H9 (cell line): ENCODE measurements at regions not wholly inside any gene's neighbourhood (a gene's known extent, or its start where the extent isn't known, plus 50 kb on each side); places are given as distances from the start of the nearest gene placed in this dataset.

Experiments used
- DNase-seq: peaks from one replicate; pipeline ENCODE4 v3.0.0-alpha.2; 2017
- H2AFZ ChIP-seq: one replicate; pipeline ENCODE4 v1.6.1; 2013; ENCODE audit warnings: mild to moderate bottlenecking, low read length, control low read depth, moderate library complexity
- H2AK5ac ChIP-seq: 2 replicates; pipeline ENCODE4 v1.6.1; 2013; ENCODE audit warnings: low read length, control low read depth, mixed read lengths; ENCODE audit not compliant: insufficient read length
- H2BK120ac ChIP-seq: one replicate; pipeline ENCODE4 v1.6.1; 2013; ENCODE audit warnings: low read depth, mild to moderate bottlenecking, low read length, control low read depth, inconsistent platforms; ENCODE audit not compliant: poor library complexity, severe bottlenecking
- H2BK12ac ChIP-seq: 2 replicates; pipeline ENCODE4 v1.6.1; 2013; ENCODE audit warnings: low read length, control low read depth, mixed read lengths, low read depth; ENCODE audit not compliant: insufficient read length
- H2BK15ac ChIP-seq: 2 replicates; pipeline ENCODE4 v1.6.1; 2013; ENCODE audit warnings: low read depth, low read length, control low read depth
- H2BK20ac ChIP-seq: one replicate; pipeline ENCODE4 v1.6.1; 2013; ENCODE audit warnings: low read depth, mild to moderate bottlenecking, low read length, control low read depth, inconsistent platforms; ENCODE audit not compliant: poor library complexity, severe bottlenecking
- H2BK5ac ChIP-seq: 2 replicates; pipeline ENCODE4 v1.6.1; 2013; ENCODE audit warnings: low read length, control low read depth, mixed read lengths; ENCODE audit not compliant: insufficient read length
- H3K14ac ChIP-seq: 2 replicates; pipeline ENCODE4 v1.6.1; 2013; ENCODE audit warnings: low read length, control low read depth; ENCODE audit not compliant: insufficient read depth
- H3K18ac ChIP-seq: 2 replicates; pipeline ENCODE4 v1.6.1; 2013; ENCODE audit warnings: low read depth, mild to moderate bottlenecking, mixed read lengths, low read length, control low read depth; ENCODE audit not compliant: insufficient read length
- H3K23ac ChIP-seq: 2 replicates; pipeline ENCODE4 v1.6.1; 2013; ENCODE audit warnings: low read length, control low read depth, mixed read lengths, low read depth; ENCODE audit not compliant: insufficient read length
- H3K23me2 ChIP-seq: 2 replicates; pipeline ENCODE4 v1.6.1; 2013; ENCODE audit warnings: low read depth, mild to moderate bottlenecking, mixed read lengths, low read length, control low read depth; ENCODE audit not compliant: insufficient read length, poor library complexity, severe bottlenecking
- H3K27ac ChIP-seq: 2 replicates; pipeline ENCODE4 v1.5.1; 2013; ENCODE audit warnings: low read length, control low read depth, mixed read lengths, low read depth; ENCODE audit not compliant: insufficient read length
- H3K27me3 ChIP-seq: 2 replicates; pipeline ENCODE4 v1.6.1; 2013; ENCODE audit warnings: low read length, control low read depth, inconsistent platforms; ENCODE audit not compliant: insufficient read depth
- H3K4ac ChIP-seq: 2 replicates; pipeline ENCODE4 v1.6.1; 2013; ENCODE audit warnings: low read depth, mild to moderate bottlenecking, control low read depth, inconsistent platforms, low read length, moderate library complexity
- H3K4me1 ChIP-seq: 2 replicates; pipeline ENCODE4 v1.6.1; 2013; ENCODE audit warnings: low read length, control low read depth, inconsistent platforms; ENCODE audit not compliant: insufficient read depth
- H3K4me2 ChIP-seq: 2 replicates; pipeline ENCODE4 v1.6.1; 2013; ENCODE audit warnings: low read length, control low read depth, mixed read lengths; ENCODE audit not compliant: insufficient read length, insufficient read depth
- H3K56ac ChIP-seq: 2 replicates; pipeline ENCODE4 v1.6.1; 2013; ENCODE audit warnings: low read depth, mild to moderate bottlenecking, mixed read lengths, low read length, control low read depth; ENCODE audit not compliant: insufficient read length
- H3K79me1 ChIP-seq: 2 replicates; pipeline ENCODE4 v1.6.1; 2013; ENCODE audit warnings: low read depth, mild to moderate bottlenecking, moderate library complexity, low read length, control low read depth, inconsistent platforms; ENCODE audit not compliant: insufficient read depth, poor library complexity, severe bottlenecking
- H3K79me2 ChIP-seq: 2 replicates; pipeline ENCODE4 v1.6.1; 2013; ENCODE audit warnings: low read length, control low read depth, inconsistent platforms; ENCODE audit not compliant: insufficient read depth
- H3K9ac ChIP-seq: 2 replicates; pipeline ENCODE4 v1.6.1; 2013; ENCODE audit warnings: low read length, control low read depth, mixed read lengths; ENCODE audit not compliant: insufficient read length; ENCODE audit errors: extremely low read depth
- H3K9me3 ChIP-seq: one replicate; pipeline ENCODE4 v1.6.1; 2013; ENCODE audit warnings: low read depth, low read length, inconsistent platforms; ENCODE audit not compliant: control insufficient read depth
- H3T11ph ChIP-seq: one replicate; pipeline ENCODE4 v1.6.1; 2013; ENCODE audit warnings: mild to moderate bottlenecking, low read length, control low read depth, inconsistent platforms
- H4K20me1 ChIP-seq: one replicate; pipeline ENCODE4 v1.6.1; 2013; ENCODE audit not compliant: control insufficient read depth, insufficient read length, insufficient read depth
- H4K5ac ChIP-seq: 2 replicates; pipeline ENCODE4 v1.6.1; 2013; ENCODE audit warnings: low read depth, mild to moderate bottlenecking, mixed read lengths, low read length, control low read depth; ENCODE audit not compliant: insufficient read length
- H4K8ac ChIP-seq: replicated peaks from 2 replicates; pipeline ENCODE4 v1.6.1; 2013; ENCODE audit warnings: low read length, control low read depth, mixed read lengths, low read depth; ENCODE audit not compliant: insufficient read length
- H4K91ac ChIP-seq: 2 replicates; pipeline ENCODE4 v1.6.1; 2013; ENCODE audit warnings: low read depth, mild to moderate bottlenecking, moderate library complexity, mixed read lengths, low read length, control low read depth; ENCODE audit not compliant: insufficient read length
- H3K27ac Mint-ChIP-seq, 3 experiments: 2 replicates in 2 of 3; 3 replicates in 1 of 3; pipeline ENCODE4 v1.8.0; 2020 to 2021; ENCODE audit warnings: mixed read lengths in 3 of 3, mild to moderate bottlenecking in 1 of 3, moderate library complexity in 1 of 3
- H3K27me3 Mint-ChIP-seq: 2 replicates; pipeline ENCODE4 v1.8.0; 2021; ENCODE audit warnings: low read depth, mild to moderate bottlenecking, moderate library complexity, mixed read lengths
- H3K36me3 Mint-ChIP-seq, 3 experiments: 2 replicates in 2 of 3; 3 replicates in 1 of 3; pipeline ENCODE4 v1.8.0; 2020 to 2021; ENCODE audit warnings: low read depth in 3 of 3, mixed read lengths in 3 of 3; ENCODE audit not compliant: insufficient read depth in 1 of 3
- H3K4me1 Mint-ChIP-seq, 2 experiments: 2 replicates each; pipeline ENCODE4 v1.8.0; 2020; ENCODE audit warnings: mixed read lengths in 2 of 2
- H3K4me3 Mint-ChIP-seq, 2 experiments: 2 replicates in 1 of 2; 3 replicates in 1 of 2; pipeline ENCODE4 v1.8.0; 2020 to 2021; ENCODE audit warnings: mild to moderate bottlenecking in 2 of 2, mixed read lengths in 2 of 2, moderate library complexity in 1 of 2
- H3K9me3 Mint-ChIP-seq, 2 experiments: 2 replicates in 1 of 2; 3 replicates in 1 of 2; pipeline ENCODE4 v1.8.0; 2020; ENCODE audit warnings: mild to moderate bottlenecking in 2 of 2, mixed read lengths in 2 of 2, moderate library complexity in 1 of 2
- CTCF ChIP-seq: fragments of 200-600 bp; sonication (generic); conservative IDR thresholded peaks from 3 replicates; pipeline ENCODE4 v1.8.0; 2021; ENCODE audit warnings: antibody characterized with exemption, mild to moderate bottlenecking
- WGBS: extraction: QIAGEN DNeasy Blood & Tissue Kit; methylation state at CpG from one replicate; pipeline ENCODE4 v1.1.7; 2013; ENCODE audit warnings: missing lambda C conversion rate, low lambda C conversion rate, mixed read lengths; ENCODE audit not compliant: insufficient read length; ENCODE audit errors: extremely low coverage; 5-methylcytosine and 5-hydroxymethylcytosine counted together

GRCh38 chr1:187837787-187838186 is 1009.0 kb downstream of the PLA2G4A start:
- DNase-seq: no peak

More at GRCh38 chr1:187837787-187838186, 1009.0 kb downstream of the PLA2G4A start:
- H2BK120ac ChIP-seq: no peak overlapping the region
- H3K9me3 ChIP-seq: peaks cover 8% of the 10 kb centered on the region
- H2BK5ac ChIP-seq: no peak overlapping the region
- no peak overlapping the region for H3K4me2 ChIP-seq
- H2AFZ ChIP-seq: no peak overlapping the region
- no peak overlapping the region for H4K8ac ChIP-seq
- H4K5ac ChIP-seq: no peak overlapping the region
- no peak overlapping the region for H3K27ac Mint-ChIP-seq
- H2BK20ac ChIP-seq: no peak overlapping the region
- H3K18ac ChIP-seq: no peak overlapping the region
- H3K4me1 ChIP-seq: no peaks in the 10 kb centered on the region
- H3T11ph ChIP-seq: no peak overlapping the region
- H3K27me3 ChIP-seq: no peaks in the 10 kb centered on the region
- H2BK12ac ChIP-seq: no peak overlapping the region
- H3K79me2 ChIP-seq: no peaks in the 10 kb centered on the region
- no peak overlapping the region for H3K9ac ChIP-seq
- no peaks in the 10 kb centered on the region for H3K4me1 Mint-ChIP-seq
- no peaks in the 10 kb centered on the region for H4K20me1 ChIP-seq
- H3K79me1 ChIP-seq: no peaks in the 10 kb centered on the region
- no peak overlapping the region for H3K4me3 Mint-ChIP-seq
- H3K14ac ChIP-seq: no peak overlapping the region
- no peak overlapping the region for H2BK15ac ChIP-seq
- no peak overlapping the region for H3K27ac ChIP-seq
- H3K36me3 Mint-ChIP-seq: peaks cover 2 to 22% (median 5%) of the 10 kb centered on the region in 3 experiments; a peak in 4 of 7 replicates
- H3K56ac ChIP-seq: no peak overlapping the region
- H3K4ac ChIP-seq: no peak overlapping the region
- H3K23ac ChIP-seq: no peak overlapping the region
- H3K9me3 Mint-ChIP-seq: peaks cover 16 to 23% of the 10 kb centered on the region in 2 experiments
- no CpG with 5 or more reads among the region's 2 CpGs for WGBS
- no peak overlapping the region for H2AK5ac ChIP-seq
- TF ChIP-seq CTCF: no peak
- no peak overlapping the region for H4K91ac ChIP-seq
- no peaks in the 10 kb centered on the region for H3K23me2 ChIP-seq
- no peaks in the 10 kb centered on the region for H3K27me3 Mint-ChIP-seq
